Left kidney (tissue), 1 donor: ENCODE measurements at regions not wholly inside any gene's neighbourhood (a gene's known extent, or its start where the extent isn't known, plus 50 kb on each side); places are given as distances from the start of the nearest gene placed in this dataset.

Experiments used
- DNase-seq: peaks from one replicate; pipeline ENCODE4 v3.0.0-alpha.2; 2013

- no peak for DNase-seq
These were observed 142.5 kb upstream of the DPT start for GRCh38 chr1:168871531-168871930.

GRCh38 chr1:168875831-168876230 is 146.8 kb upstream of the DPT start:
- DNase-seq: no peak

GRCh38 chr1:168876830-168877229 is 147.8 kb upstream of the DPT start:
- DNase-seq: no peak

- DNase-seq: no peak
These were observed 151.1 kb upstream of the DPT start for GRCh38 chr1:168879896-168880734.

- no peak for DNase-seq
These were observed 152.8 kb upstream of the DPT start for GRCh38 chr1:168881656-168882260.

- no peak for DNase-seq
These were observed 158.4 kb upstream of the DPT start for GRCh38 chr1:168887381-168887780.

GRCh38 chr1:168888418-168888817 is 159.4 kb upstream of the DPT start:
- no peak for DNase-seq

- no peak for DNase-seq
These were observed 163.9 kb upstream of the DPT start for GRCh38 chr1:168892931-168893330.

GRCh38 chr1:168893359-168893801 is 164.4 kb upstream of the DPT start:
- DNase-seq: no peak

- DNase-seq: no peak
These were observed 165.4 kb upstream of the DPT start for GRCh38 chr1:168894397-168894903.

GRCh38 chr1:168897249-168897648 is 168.2 kb upstream of the DPT start:
- DNase-seq: no peak

- no peak for DNase-seq
These were observed 174.3 kb upstream of the DPT start for GRCh38 chr1:168903237-168903830.

GRCh38 chr1:168905633-168906032 is 176.6 kb upstream of the DPT start:
- DNase-seq: no peak

- no peak for DNase-seq
These were observed 177.4 kb upstream of the DPT start for GRCh38 chr1:168906367-168906766.

GRCh38 chr1:168907053-168907452 is 178.0 kb upstream of the DPT start:
- DNase-seq: no peak

- DNase-seq: no peak
These were observed 178.9 kb upstream of the DPT start for GRCh38 chr1:168907786-168908348.

- no peak for DNase-seq
These were observed 181.4 kb upstream of the DPT start for GRCh38 chr1:168910403-168910802.

GRCh38 chr1:168911370-168911769 is 182.4 kb upstream of the DPT start:
- no peak for DNase-seq

- DNase-seq: no peak
These were observed 184.9 kb upstream of the DPT start for GRCh38 chr1:168913711-168914463.

- DNase-seq: no peak
These were observed 188.3 kb upstream of the DPT start for GRCh38 chr1:168917309-168917708.

GRCh38 chr1:168917796-168918195 is 188.7 kb upstream of the ATP1B1 start:
- no peak for DNase-seq
